ENCODE measurements at regions not wholly inside any gene's neighbourhood (a gene's known extent, or its start where the extent isn't known, plus 50 kb on each side); places are given as distances from the start of the nearest gene placed in this dataset.

GRCh38 chr17:72345536-72345935 lies 224.7 kb downstream of the SOX9 start:
- TF ChIP-seq POLR2AphosphoS5 (IDR thresholded peaks at IDR 0.05; ENCODE audit: low read depth, low read length) = no peak
- TF ChIP-seq SIN3A (IDR thresholded peaks at IDR 0.05; ENCODE audit: borderline replicate concordance, insufficient read depth, low read length) = no peak
- TF ChIP-seq FOXP2 (optimal IDR thresholded peaks at IDR 0.05; ENCODE audit: borderline replicate concordance, extremely low read depth, extremely low read length, insufficient read depth) = no peak
- TF ChIP-seq, protein P1, sequence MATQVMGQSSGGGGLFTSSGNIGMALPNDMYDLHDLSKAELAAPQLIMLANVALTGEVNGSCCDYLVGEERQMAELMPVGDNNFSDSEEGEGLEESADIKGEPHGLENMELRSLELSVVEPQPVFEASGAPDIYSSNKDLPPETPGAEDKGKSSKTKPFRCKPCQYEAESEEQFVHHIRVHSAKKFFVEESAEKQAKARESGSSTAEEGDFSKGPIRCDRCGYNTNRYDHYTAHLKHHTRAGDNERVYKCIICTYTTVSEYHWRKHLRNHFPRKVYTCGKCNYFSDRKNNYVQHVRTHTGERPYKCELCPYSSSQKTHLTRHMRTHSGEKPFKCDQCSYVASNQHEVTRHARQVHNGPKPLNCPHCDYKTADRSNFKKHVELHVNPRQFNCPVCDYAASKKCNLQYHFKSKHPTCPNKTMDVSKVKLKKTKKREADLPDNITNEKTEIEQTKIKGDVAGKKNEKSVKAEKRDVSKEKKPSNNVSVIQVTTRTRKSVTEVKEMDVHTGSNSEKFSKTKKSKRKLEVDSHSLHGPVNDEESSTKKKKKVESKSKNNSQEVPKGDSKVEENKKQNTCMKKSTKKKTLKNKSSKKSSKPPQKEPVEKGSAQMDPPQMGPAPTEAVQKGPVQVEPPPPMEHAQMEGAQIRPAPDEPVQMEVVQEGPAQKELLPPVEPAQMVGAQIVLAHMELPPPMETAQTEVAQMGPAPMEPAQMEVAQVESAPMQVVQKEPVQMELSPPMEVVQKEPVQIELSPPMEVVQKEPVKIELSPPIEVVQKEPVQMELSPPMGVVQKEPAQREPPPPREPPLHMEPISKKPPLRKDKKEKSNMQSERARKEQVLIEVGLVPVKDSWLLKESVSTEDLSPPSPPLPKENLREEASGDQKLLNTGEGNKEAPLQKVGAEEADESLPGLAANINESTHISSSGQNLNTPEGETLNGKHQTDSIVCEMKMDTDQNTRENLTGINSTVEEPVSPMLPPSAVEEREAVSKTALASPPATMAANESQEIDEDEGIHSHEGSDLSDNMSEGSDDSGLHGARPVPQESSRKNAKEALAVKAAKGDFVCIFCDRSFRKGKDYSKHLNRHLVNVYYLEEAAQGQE (IDR thresholded peaks at IDR 0.05; ENCODE audit: insufficient read depth in 1 of 2, low read depth in 2 of 2, low read length in 2 of 2) = no peak
- TF ChIP-seq TAF1 (IDR thresholded peaks at IDR 0.05; ENCODE audit: borderline replicate concordance, insufficient read depth, low read length) = no peak

DNA sequence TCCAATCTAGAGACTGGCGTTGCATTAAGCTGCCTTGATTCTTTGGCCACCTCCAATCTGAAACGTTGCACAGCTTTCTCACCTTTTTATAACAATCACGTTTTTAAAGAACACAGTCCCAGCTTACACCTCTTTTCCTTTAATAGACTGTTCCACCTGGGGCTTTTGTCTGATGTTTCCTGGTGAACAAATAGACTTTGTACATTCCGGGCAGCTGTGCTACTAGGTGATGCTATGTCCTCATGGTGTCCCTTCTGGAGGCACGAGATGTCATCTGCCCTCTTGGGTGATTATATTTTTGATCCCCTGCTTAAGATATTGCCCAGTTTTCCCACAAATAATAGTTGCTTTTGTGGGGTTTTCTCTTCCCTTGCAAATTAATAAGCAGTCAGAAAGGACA lies 225.5 kb downstream of the SOX9 start:
- TF ChIP-seq, protein P1 (IDR thresholded peaks at IDR 0.05; ENCODE audit: insufficient read depth in 1 of 2, low read depth in 2 of 2, low read length in 2 of 2) = no peak
- TF ChIP-seq FOXP2 (optimal IDR thresholded peaks at IDR 0.05; ENCODE audit: borderline replicate concordance, extremely low read depth, extremely low read length, insufficient read depth) (no peak), TAF1 (IDR thresholded peaks at IDR 0.05; ENCODE audit: borderline replicate concordance, insufficient read depth, low read length) (no peak), SIN3A (IDR thresholded peaks at IDR 0.05; ENCODE audit: borderline replicate concordance, insufficient read depth, low read length) (no peak), POLR2AphosphoS5 (IDR thresholded peaks at IDR 0.05; ENCODE audit: low read depth, low read length) (no peak)

GRCh38 chr17:72349011-72349410 lies 228.2 kb downstream of the SOX9 start:
- TF ChIP-seq TAF1 (IDR thresholded peaks at IDR 0.05; ENCODE audit: borderline replicate concordance, insufficient read depth, low read length) (no peak), FOXP2 (optimal IDR thresholded peaks at IDR 0.05; ENCODE audit: borderline replicate concordance, extremely low read depth, extremely low read length, insufficient read depth) (no peak)

DNA sequence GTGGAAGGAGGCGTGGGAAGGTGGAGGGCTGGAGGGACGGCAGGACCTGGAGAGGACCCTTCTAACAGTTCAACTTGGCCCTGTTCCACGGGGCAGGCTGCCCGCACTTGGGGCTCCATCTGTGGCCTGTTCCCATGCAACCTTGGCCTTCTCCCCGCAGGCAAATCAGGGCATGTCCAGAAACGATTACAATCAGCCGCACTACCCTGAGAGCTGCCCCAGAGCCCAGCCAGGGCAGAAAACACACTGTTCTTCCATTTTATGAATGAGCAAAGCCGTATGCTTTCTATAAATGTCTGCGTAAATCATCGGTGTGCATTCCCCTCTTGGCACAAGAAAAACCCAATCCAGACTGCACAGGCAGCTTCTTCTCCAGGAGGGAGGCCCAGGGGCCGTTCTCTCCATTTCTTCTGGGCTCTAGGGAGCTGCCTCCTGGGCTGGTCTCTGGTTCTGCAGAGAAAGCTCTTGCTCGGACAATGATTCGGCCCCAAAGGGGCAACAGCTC lies 228.7 kb downstream of the SOX9 start:
- no peak for TF ChIP-seq POLR2AphosphoS5 (IDR thresholded peaks at IDR 0.05; ENCODE audit: low read depth, low read length)
- no peak for TF ChIP-seq TAF1 (IDR thresholded peaks at IDR 0.05; ENCODE audit: borderline replicate concordance, insufficient read depth, low read length)
- no peak for TF ChIP-seq SIN3A (IDR thresholded peaks at IDR 0.05; ENCODE audit: borderline replicate concordance, insufficient read depth, low read length)
- no peak for TF ChIP-seq FOXP2 (optimal IDR thresholded peaks at IDR 0.05; ENCODE audit: borderline replicate concordance, extremely low read depth, extremely low read length, insufficient read depth)
- TF ChIP-seq, protein P1 (IDR thresholded peaks at IDR 0.05; ENCODE audit: insufficient read depth in 1 of 2, low read depth in 2 of 2, low read length in 2 of 2) = no peak

DNA sequence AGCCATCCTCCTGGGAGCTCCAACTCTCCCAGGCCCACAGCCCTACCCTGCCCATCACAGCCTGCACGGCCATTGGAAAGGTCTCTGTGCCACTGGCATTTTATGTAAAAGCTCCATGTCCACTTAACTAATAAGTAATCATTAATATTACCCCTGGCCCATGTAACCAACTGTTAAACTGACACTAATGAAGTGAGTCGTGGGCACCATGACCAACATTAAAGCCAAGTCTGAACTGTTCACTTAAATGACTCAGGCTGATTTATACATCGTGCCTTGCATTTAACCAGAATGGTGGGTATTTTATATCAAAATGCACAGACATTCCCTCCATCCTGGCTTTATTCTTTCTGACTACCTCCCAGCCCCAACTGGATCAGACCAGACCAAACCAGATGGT lies 229.3 kb downstream of the SOX9 start:
- TF ChIP-seq POLR2AphosphoS5 (IDR thresholded peaks at IDR 0.05; ENCODE audit: low read depth, low read length) (no peak), TAF1 (IDR thresholded peaks at IDR 0.05; ENCODE audit: borderline replicate concordance, insufficient read depth, low read length) (no peak), SIN3A (IDR thresholded peaks at IDR 0.05; ENCODE audit: borderline replicate concordance, insufficient read depth, low read length) (no peak), FOXP2 (optimal IDR thresholded peaks at IDR 0.05; ENCODE audit: borderline replicate concordance, extremely low read depth, extremely low read length, insufficient read depth) (no peak)
- TF ChIP-seq, protein P1 (IDR thresholded peaks at IDR 0.05; ENCODE audit: insufficient read depth in 1 of 2, low read depth in 2 of 2, low read length in 2 of 2) = no peak

Data from PFSK-1 (cell line).